ENCODE measurements at regions not wholly inside any gene's neighbourhood (a gene's known extent, or its start where the extent isn't known, plus 50 kb on each side); places are given as distances from the start of the nearest gene placed in this dataset.
"Not testable (repeated sequence)": the region's sequence is repeated elsewhere in the genome, so short reads cannot be mapped to it uniquely, and the experiment has no call there.

DNA sequence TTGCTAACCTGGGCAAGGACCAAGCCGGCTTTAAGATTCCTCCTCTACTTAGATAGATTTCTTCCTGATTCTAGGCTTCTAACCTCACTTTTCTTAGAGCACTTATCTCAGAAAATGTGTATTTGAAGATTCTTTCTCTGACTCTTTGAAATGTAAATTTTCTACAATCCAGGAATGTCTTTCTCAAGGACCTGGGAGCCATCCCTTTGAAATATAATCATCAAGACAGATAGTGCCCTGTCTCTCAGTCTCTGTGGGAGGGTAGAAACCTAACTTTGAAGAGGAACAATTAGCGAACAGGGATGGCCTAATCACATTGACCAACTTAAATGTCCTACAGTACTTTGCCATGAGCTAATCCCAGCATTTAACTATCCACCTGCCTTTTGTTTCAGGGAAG, 1646.0 kb downstream of the PCDH9 start:
- no peak for DNase-seq

DNA sequence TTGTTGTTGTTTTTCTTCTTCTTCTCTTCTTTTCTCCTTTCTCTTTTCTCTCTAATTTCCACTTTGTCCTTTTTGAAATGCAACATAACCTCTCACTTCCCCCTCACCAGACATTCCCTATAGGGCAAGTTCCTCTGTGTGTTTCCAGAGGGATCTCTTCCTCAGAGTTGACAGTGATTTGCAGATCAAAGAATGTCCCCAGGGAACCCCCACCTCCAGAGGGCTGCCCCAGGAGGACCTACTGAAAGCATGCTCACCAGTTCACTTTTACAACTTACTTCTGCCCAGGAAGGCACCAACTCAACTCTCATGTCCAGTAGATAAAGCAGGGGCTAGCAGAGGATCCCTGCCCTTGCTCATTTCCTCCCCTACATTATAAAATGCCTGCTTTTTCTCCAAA, 1648.0 kb downstream of the PCDH9 start:
- DNase-seq = no peak

GRCh38 chr13:65564561-65564960, 1665.6 kb downstream of the PCDH9 start:
- not testable (repeated sequence) for DNase-seq

- no peak for DNase-seq
Measured at GRCh38 chr13:65562305-65562704, 1667.8 kb downstream of the PCDH9 start.

DNA sequence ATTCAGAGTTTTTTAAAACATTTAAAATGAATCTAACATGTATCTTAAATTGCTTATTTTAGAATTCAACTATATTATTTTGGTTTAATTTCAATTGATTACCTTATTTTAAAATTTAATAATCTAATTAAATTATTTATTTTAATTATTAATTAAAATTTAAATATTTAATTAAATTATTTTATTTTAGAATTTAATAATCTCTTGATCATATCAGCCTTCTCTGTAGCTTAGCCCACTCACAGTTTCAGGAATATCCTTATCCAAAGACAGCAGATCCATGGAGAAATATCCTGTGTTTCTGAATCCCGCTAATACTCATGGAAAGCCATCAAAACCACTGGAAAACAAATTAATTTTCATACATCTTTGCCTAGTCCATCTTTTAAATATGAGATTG, 1669.2 kb downstream of the PCDH9 start:
- DNase-seq = no peak

- DNase-seq = no peak
Measured at GRCh38 chr13:65555962-65556361, 1674.2 kb downstream of the PCDH9 start.

- no peak for DNase-seq
Measured at GRCh38 chr13:65553096-65553727, 1676.9 kb downstream of the PCDH9 start.

DNA sequence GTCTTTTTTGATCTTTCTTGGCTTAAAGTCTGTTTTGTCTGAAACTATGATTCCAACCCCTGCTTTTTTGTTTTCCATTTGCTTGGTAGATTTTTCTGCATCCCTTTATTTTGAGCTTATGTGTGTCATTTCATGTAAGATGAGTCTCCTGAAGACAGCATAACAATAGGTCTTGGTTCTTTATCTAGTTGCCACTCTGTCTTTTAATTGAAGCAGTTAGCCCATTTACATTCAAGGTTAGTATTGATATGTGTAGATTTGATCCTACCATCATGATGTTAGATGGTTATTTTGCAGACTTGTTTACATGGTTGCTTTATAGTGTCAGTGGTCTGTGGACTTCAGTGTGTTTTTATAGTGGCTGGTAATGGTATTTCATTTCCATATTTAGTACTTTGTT, 1678.9 kb downstream of the PCDH9 start:
- DNase-seq = no peak

- no peak for DNase-seq
Measured at GRCh38 chr13:65540175-65540574, 1690.0 kb downstream of the PCDH9 start.

GRCh38 chr13:65535370-65535769, 1694.8 kb downstream of the PCDH9 start:
- no peak for DNase-seq

DNA sequence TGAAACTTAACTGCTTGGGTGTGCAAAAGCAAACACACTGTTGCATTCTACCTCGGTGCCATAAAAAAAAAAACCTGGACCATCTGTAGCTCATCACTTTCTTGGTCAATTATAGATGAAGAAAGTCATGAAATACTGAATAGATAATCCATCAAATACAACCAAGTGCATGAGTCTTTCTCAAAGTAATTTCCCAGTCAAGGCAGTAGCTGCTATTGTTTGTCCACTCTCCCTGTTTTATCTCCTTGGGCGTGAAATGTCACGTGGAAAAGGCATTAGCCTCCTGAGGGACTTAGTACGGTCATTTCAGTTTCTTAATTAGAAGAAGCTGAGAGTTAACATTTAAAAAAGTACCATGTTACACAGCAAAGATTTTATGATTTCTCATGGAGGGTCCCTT, 1697.9 kb downstream of the PCDH9 start:
- DNase-seq = no peak

GRCh38 chr13:65530688-65531087, 1699.4 kb downstream of the PCDH9 start:
- DNase-seq = no peak

- DNase-seq = no peak
Measured at GRCh38 chr13:65529541-65529940, 1700.6 kb downstream of the PCDH9 start.

- no peak for DNase-seq
Measured at GRCh38 chr13:65508745-65509144, 1721.4 kb downstream of the PCDH9 start.

DNA sequence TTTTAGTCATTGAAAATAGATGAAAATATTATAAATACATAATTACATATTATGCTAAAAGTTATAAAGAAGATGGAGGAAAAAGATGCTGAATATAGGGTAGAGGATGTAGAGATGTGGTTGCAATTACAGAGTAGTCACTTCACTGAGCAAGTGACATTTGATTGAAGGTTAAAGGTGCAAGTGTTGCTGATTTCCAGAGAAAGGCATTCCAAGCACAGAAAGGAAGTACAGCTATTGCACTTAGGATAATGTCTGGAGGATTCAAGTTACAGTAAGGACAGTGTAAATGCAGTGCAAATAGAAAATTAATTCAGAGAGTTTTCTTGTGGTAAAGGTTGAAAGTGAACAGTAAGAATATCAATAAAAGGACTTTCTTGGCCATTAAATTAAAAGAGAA, 1721.8 kb downstream of the PCDH9 start:
- no peak for DNase-seq

DNA sequence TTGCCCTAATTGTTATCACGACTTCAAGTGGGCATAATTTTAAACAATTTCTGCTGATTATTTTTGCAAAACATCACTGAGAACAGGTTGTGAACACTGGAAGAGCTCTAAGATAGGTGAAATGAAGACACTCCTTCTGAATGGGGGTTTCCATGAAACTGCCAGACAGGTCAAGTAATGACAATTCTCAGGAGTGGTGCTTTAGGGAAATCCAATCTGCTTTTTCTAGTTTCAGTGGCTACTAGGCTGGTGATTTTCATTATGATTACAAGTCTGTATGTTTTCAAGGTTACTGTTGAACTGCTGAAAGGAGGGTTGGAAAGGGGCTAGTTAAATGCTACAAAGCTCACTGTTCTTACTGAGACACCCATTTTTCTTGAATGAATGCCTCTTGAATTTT, 1724.2 kb downstream of the PCDH9 start:
- no peak for DNase-seq

GRCh38 chr13:65504213-65504612, 1725.9 kb downstream of the PCDH9 start:
- DNase-seq = no peak

GRCh38 chr13:65500481-65500880, 1729.7 kb downstream of the PCDH9 start:
- no peak for DNase-seq

DNA sequence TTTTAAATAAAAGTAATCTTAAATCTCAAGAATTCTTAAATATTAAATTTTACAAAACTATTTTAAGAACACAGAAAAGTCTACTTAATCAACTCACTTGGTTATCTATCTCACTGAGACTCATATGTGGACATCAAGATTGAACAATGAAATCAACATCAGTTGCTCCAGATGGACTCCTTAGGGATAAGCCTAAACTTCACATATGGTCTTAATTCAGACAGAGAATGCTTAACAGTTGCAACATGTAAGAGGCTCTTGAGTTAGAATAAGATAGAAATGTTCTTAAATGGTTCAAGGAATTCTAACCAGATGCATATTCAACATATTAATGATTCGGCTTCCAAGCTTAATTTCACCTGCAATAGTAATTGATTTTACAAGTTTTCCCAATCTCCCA, 1730.9 kb downstream of the PCDH9 start:
- DNase-seq = no peak

GRCh38 chr13:65497265-65497664, 1732.9 kb downstream of the PCDH9 start:
- no peak for DNase-seq

DNA sequence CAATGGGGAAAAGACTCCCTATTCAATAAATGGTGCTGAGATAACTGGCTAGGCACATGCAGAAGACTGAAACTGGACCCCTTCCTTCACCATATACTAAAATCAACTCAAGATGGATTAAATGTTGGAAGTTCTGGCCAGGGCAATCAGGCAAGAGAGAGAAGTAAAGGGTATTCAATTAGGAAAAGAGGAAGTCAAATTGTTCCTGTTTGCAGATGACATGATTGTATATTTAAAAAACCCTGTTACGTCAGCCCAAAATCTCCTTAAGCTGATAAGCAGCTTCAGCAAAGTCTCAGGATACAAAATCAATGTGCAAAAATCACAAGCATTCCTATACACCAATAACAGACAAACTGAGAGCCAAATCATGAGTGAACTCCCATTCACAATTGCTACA, 1739.4 kb downstream of the PCDH9 start:
- not testable (repeated sequence) for DNase-seq

DNA sequence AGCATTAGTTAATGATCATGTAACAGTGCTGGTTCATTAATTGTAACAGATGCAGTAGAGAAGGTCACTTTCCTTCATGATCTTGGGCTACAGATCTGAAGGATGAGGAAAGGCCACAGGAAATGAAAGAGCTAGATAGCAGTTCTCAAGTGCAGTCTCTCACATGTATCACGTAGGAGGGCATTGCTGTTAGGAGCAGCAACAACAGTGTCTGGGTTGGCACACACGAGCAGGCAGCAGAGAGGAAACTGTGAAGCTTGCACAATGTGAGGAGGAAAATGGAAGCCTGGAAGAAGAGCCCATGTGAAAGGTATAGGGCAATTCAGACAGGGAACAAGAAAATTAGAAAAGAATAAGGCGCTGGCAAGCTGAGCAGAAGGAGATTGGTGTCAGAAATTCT, 1741.5 kb downstream of the PCDH9 start:
- DNase-seq = no peak

GRCh38 chr13:65479692-65480091, 1750.4 kb downstream of the PCDH9 start:
- no peak for DNase-seq

- no peak for DNase-seq
Measured at GRCh38 chr13:65473196-65473595, 1756.9 kb downstream of the PCDH9 start.

DNA sequence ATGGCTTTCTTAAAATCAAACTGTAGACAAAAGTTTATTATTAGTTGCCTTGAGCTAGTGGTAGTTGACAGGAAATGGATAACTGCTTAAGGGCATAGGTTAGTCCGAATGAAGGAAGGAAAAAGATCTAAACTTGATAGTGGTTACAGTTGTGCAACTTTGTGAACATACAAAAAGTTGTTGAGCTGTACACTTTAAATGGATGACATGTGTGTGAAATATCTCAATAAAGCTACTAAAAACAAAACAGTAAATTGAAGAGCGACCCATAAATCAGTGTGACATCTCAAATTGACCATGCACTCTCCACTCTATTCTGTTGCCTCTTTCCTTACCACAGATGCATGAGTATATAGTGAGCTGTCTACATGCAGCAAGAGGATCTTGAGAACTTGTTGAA, 1757.8 kb downstream of the PCDH9 start:
- DNase-seq = no peak

DNA sequence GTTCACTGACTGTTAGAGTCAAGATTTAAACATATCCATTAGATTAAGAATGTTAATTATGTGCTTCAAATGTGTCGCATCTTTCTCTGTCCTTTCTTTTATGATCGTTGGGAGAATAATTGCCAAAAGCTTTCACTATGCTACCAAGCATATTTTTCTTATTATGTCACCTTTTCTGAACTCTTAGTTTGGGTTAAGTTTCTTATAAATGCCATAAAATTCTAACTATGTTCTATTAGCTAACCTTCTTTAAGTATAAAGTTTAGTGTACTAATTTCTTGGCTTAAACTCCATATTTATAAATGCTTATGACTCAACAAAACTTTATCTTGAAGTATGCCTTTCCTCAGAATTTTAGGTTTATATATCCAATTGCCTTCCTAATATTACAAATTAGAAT, 1759.4 kb downstream of the PCDH9 start:
- DNase-seq = no peak

Measured in stimulated activated naive CD4-positive, alpha-beta T cell (primary cell).